ENCODE measurements at regions not wholly inside any gene's neighbourhood (a gene's known extent, or its start where the extent isn't known, plus 50 kb on each side); places are given as distances from the start of the nearest gene placed in this dataset.

DNA sequence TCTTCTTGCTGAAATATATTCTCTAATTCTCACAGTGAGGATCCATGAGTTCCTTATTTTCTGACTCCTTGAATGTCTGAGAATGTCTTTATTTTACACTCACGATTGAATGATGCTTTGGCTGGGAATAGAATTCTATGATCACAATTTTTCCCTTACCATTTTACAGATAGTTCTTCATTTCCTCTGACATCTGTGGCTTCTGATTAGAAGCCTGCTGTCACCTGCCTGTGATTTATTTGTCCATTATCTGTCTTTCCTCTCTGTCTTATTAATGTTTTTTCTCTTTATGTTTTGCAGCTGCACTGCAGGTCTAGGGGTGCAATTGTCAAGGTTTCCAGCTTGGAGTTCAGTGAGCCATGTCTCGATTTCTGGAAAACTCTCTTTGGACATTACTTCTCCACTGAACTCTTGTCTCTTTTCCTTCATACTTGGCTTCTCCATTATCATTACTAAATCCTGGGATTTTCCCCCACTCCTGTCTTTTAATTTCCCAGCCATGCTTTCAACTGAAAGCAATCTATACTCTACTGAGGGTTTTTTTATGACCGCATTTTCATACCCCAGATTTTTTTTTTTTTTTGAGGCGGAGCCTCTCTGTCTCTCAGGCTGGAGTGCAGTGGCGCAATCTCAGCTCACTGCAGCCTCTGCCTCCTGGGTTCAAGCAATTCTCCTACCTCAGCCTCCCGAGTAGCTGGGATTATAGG, 85.8 kb upstream of the PRNP start:
- DNase-seq, result no peak

DNA sequence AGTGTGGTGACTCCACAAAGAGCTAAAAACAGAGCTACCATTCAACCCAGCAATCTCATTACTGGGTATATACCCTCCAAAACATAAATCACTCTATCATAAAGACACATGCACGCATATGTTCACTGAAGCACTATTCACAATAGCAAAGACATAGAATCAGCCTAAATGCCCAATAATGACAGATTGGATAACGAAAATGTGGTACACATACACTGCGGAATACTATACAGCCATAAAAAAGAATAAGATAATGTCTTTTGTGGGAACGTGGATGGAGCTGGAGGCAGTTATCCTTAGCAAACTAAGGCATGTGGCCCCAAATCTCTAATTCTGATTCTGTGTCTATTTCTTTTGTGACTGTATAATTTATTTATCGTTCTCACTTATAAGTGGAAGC, 89.0 kb upstream of the PRNP start:
- no peak for DNase-seq

DNA sequence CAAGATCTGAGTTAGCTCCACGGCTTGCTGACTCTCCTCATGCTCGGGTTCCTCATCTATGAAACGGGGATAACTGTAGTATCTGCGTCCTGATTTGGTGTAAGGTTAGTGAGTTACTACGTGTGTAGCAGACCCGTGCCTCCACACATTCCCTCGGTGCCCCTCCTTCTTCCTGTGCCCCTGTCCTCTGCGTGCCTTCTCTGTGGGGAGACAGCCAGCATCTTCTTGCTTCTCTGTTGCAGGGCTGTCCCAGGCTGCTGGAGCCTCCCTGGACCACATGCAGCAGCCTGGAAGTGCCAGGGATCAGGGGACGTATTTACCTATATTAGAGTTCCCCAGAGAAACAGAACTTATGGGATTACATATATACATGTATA, 93.1 kb upstream of the PRNP start:
- DNase-seq, result no peak

DNA sequence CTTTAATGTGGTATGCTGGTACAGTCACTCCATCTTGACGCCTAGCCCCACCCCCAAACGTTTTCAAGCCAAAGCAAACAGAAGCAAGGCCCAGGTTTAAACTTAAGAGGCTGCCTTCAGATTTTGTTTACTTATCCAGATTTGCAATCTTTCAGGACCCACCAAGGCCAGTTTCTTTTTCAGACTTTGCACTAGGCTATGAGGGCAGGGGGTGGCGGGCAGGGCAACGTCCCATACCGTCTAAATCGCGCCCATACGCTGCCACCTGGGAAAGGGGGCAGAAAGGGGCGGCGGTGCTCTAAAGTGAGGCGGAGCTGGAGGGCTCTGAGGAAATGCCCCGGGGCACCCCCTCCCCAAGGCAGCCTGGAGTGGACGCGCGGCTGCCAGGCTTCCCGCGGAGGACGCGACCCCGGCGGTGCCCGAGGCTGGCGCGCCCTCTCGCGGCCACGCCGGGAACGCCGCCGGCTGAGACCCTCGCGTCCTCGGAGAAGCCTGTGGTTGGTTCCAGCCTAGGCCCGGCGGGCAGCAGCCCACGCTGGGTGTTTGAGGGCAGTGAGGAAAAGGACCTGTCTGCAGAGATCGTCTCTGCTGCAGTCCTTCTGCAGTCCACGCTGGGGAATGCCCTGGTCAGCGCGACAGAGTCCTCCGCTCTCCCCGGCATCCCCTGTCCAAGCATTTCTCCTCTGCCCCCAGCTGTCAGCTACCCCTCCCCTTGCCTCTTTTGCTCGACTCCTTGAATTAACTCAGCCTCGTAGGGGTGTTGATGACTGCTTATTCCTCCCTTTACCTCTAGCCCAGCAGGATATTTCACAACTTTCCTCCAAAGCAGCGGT, 93.7 kb upstream of the PRNP start:
- peak; percentile 59 for DNase-seq

DNA sequence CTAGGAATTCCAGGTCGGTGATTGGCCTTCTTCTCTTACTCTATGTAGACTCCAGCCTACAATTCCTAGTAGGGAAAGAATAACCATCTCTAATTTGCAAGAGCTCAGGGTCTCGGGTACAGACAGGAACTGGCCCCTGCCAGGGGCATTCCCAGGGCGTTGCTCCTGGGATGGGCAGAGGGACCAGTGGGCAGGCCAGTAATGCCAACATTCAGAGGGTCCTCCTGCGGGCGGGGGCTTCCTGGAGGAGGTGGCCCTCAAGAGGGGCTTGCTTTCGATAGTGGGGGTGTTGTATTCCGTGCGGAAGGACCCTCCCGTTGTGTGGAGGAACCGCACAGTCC, 94.3 kb upstream of the PRNP start:
- no peak for DNase-seq

DNA sequence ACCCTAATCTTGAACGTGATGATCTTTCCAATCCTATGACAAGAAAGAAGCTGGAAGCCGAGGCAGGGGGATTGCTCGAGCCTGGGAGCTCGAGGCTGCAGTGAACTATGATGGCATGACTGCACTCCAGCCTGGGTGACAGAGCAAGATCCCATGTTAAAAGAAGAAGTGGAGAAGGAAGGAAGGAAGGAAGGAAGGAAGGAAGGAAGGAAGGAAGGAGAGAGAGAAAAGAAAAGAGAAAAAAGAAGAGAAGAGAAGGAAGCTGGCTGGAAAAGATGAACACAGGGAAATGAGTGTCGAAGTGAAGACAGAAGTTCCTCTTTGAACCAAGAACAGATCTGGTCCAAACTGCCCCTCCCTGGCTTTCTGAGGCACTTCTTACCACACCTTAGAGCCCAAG, 100.5 kb upstream of the PRNP start:
- no peak for DNase-seq

DNA sequence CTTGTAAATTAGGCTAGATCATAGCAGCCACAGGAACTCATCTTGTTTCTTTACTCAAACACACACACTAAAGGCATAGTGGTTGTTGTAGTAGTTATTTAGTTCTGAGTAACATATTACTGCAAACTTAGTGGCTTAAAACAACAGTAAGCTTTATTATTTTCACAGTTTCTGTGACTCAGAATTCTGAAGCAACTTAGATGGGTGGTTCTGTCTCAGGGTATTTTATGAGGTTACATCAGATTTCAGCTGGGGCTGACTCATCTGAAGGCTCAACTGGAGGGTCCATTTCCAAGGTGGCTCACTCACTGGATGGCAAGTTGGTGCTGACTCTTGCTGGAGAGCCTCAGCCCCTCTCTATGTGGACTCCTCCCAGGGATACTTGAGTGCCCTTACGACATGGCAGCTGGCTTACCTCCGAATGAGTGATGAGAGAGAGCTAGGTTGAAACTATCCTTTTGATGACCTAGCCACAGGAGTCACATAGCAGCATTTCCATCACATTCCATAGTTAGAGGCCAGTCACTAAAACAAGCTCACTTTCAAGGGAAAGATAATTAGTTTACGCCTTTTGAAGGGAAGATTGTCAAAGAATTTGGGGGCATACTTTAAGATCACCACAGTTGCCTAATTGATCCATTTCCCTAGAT, 101.0 kb upstream of the PRNP start:
- DNase-seq, result no peak

DNA sequence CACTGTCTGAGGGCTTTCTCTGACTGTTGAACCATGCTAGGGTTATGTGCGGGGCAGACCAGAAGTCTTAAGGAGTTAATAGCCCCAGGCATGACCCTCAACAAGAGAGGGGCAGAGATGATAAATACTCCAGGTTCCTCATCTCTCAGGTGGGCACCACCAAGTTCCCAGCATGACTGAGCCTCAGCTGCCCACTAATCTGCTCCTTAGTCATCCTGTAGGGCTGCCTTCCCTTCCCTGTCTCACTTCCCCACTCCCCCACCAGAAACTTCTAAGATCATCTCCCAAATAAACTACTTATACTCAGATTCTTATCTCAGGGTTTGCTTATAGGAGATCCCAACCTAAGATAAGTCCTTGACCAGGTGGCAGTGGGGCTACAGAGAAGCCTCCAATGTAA, 101.7 kb upstream of the PRNP start:
- DNase-seq, result no peak

DNA sequence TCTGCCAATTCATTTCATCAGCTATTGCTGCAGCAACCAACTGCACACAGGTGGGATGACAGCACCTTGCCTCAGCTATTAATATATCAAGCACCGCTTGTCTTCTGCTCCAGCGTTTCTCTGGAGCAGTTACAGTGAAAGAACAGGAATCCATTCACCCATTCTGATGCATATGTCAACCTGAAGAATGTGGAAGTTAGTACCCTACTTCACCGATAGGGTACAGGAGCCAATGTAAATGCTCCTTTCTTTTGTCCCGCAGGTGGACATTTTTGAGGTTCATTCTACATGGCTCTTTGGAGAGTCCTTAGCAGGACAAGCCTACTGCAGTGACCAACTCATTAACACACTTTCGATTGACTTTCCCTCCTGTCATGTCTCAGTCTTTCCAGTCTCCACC, 104.4 kb upstream of the PRNP start:
- DNase-seq, result no peak

DNA sequence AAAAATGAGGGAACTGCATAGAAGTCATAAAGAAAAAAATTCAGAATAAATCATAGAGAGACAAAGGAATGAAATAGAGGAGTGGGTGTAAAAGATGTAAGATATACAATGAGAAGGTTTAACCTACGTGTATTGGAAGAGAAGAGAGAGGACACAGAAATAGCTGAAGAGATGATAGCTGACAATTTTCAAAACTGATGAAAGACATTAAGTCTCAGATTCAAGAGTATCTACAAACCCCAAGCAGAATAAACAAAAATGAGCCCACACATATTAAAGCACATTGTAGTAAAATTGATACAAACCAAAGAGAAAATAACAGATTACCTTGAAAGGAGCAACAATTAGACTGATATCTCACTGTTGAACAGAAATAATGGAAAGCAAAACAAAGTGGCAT, 107.9 kb upstream of the PRNP start:
- DNase-seq, result no peak

DNA sequence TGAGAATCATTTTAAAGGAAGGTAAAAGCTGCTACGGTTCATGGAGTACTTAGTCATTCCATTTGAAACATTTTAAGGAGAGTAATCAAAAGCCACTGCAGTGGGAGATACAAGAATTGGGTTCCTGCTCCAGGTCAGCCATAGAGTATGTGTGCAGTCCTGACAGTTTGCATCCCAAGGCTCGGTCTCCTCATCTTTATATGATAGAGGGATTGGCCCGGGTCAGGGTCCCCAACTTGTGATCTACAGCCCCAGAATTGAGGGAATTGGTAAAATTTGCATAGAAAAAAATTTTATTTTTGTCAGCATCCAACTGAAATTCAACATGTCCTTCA, 111.9 kb upstream of the PRNP start:
- DNase-seq, result no peak

DNA sequence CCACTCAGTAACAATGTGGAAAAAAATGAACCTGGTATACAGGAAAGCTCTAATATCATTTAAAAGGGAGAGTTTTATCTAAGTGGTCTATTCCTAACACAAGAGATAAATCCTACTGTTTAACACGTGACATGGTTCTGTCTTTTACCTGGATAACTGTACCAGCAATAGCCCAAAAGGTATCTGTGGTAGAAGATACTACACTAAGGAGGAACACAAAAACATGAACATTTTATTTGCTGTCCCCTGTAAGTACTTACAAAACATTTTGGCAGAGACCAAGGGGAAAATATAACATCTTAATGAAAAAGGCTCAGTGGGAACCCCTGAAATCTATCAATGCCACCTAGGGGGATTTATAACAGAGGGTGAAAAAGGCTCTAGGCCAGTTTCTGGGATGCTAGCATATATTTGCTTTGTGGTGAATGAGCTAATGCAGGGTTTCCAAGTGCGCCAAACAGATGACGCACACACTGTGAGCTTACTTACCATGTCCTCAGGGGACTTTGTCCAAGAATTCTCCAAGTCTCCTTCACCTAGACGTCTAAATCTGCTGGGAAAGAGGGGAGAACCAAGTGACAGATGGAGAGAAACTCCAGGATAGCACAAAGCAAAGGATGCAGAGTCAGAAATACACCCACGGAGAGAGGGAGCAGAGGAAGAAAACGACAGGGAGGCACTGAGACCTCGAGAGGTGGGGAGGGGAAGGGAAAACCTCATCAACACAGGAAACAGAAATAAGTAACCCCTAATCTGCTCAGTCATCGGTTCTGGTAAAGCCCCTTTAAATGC, 112.5 kb upstream of the PRNP start:
- DNase-seq, result no peak

DNA sequence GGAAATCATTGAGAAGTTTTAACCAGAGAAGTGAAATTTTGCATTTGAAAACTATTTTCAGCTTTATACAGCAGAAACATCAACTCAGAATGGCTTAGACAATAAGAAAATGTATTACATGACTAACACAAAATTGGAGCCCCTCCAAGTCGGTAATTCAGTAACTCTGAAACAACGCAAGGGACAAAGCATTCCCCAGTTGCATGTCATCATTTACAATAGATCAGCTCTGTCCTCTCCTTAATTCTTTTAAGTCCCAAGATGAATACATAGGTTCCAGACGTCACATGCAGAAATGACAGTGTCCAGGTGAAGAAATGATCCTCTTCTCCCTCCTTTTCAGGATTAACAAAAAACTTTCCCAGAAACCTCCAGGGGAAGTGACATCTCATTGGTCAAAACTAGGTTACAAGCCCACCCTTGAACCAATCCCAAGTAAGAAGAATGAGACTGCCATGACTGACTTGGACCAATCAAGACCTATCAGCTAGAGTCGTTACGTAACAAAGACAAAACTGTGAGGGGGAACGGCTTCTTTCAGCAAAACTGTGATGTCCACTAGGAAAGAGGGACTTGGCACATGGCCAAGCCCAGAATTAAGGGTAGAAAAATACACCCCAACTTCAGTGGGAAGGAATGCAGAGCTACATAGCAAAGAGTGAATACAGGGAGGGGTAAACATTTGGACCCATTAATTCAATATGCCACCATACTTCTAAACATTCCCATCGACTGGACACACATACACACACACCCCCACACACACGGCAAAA, 114.3 kb upstream of the PRNP start:
- no peak for DNase-seq

DNA sequence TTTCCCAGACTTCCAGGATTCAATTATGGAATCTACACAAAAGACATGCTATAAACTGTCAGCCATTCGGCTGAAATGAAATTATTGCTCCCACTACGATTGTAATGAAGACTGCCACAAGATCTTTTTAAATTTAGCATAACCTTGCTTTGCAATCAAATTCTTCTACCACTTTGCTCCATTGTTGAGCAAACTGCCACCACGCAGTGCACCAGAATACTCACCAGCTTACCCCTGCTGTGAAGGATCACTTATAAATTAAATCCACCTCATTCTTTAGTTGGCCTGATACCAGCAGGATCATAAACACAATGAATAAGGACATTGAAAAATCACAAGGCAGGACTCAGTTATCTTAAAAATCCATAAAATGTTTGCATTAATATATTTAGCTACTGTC, 116.4 kb upstream of the PRNP start:
- DNase-seq, result no peak

DNA sequence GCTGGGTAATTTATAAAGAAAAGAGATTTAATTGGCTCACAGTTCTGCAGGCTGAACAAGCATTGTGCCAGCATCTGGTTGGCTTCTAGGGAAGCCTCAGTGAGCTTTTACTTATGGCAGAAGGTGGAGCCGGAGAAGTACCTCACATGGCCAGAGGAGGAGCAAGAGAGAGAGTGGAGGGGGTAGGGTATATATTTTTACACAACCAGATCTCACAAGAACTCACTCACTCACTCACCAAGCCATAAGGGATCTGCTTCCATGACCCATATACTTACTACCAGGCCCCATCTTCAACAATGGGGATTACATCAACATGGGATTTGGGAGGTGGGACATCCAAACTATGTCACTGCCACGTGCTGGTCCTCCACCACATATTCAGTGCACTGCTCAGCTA, 117.2 kb upstream of the PRNP start:
- DNase-seq, result no peak

DNA sequence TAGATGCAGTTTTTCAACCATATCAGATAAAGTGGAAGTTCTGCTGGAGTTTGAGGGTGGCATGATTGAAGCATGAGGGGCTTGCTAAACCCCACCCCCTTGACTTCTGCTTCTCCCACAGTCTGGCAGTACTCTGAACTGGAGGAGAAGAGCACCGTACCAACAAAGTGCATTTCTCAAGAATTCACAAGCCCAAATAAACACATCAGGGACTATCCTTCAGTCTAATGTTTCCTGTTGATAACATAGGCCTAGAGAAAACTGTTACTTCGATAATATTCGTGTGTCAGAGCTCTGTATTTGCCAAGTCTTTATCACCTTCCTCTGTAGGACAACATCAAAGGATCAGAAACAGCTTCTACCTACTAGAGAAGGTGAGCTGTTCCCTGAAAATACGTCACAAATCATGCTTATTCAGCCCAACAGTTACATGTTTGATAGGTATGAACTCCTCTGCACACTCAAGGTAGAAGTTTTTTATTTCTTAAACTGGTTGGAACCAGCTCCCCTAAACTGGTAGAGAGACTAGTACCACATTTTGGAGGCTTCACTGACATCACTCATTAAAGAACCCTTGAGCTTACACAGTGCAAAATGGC, 117.8 kb upstream of the PRNP start:
- no peak for DNase-seq

DNA sequence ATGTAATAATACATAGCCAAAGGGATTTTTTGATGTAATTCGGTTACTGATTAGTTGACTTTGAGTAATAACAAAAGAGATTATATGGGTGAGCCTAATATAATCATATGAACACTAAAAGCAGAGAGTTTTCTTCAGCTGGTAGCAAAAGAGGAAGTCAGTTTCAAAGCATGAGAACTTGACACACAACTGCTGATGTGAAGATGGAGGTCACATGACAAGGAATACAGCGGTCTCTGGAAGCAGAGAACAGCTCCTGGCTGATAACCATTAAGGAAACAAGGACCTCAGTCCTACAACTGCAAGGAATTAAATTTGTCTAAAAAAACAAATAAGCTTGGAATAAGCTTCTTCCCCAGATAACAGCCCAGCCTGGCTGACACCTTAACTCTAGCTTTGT, 119.1 kb upstream of the PRNP start:
- no peak for DNase-seq

DNA sequence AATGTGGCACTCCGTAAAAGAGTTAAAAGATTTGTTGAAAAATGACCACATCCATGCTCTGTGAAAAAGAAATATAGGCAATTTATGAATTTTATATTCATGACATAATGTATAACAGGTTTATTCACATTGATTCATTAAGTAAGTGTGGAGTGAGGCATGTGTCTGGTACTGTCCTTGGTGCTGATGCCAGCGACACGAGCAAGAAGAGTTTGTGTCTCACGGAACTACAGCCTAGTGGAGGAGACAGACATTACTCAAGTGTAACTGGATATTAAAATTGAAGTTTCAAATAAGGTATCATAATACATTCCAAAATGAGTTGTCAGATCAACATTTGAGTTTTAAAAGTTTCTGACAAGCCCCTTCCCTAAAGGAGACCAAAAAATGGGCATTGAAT, 122.7 kb upstream of the PRNP start:
- no peak for DNase-seq

DNA sequence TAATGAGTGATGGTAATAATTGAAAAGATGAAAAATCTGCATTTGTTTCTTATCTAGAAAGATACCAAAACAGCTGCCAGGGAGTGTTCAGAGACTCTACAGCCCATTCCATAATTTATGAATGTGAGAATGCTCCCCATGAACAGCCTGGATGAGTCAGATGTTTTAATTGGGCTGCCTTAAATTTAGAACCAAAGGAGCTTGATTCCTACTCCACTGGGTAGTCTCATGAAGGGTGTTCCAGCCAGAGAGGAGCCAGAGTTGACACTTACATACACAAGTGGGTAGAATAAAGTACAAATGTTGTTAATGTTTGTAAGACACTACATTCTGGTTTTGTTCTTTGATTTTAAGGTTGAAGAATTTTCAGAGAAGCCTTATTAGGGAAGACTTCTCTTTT, 123.2 kb upstream of the PRNP start:
- DNase-seq, result no peak

DNA sequence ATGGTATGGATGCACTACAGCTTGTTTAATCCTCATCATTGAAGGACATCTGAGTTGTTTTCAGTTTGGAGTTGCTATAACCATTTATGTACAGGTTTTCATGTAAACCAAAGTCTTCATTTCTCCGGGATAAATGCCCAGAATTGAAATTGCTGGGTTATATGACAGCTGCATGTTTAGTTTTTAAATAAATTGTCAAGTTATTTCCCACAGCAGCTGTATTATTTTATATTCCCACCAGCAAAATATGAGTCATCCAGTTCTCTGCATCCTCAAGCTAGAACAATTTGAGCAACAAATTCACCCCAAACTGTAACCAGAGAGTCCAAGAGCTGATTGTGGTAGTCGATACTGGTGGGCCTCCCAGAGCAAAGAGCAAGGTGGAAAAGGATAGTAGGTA, 125.6 kb upstream of the PRNP start:
- no peak for DNase-seq

DNA sequence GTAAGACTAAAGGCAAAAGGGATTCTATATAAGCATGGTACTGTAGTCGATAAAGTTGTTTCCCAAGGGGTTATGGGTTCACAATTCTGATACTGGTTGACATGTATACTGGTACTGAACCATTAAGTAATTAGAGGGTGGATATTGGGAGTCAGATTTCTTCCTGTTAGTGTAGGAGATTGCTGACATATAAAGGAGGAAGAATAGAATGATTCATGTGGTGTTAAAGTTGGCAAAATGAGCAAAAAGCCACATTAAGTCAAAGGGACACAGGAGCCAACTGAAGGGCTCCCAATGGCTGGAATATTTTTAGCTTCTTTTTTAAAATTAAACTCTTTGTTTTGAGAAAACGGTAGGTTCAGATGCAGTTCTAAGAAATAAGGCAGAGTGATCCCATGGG, 126.3 kb upstream of the PRNP start:
- DNase-seq, result no peak

DNA sequence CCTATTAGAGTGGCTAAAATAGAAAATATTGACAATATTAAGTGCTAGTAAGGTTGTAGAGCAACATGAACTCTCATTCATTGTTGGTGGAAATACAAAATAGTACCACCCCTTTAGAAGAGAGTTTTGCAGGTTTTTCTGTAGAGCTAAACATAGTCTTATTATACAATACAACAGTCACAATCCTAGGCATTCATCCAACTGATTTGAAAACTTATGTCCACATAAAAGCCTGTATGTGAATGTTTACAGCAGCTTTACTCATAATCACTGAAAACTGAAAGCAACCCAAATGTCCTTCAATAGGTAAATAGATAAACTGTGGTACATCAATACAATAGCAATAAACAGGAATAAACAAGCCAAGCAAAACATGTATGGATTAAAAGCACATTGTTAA, 127.2 kb upstream of the PRNP start:
- no peak for DNase-seq

DNA sequence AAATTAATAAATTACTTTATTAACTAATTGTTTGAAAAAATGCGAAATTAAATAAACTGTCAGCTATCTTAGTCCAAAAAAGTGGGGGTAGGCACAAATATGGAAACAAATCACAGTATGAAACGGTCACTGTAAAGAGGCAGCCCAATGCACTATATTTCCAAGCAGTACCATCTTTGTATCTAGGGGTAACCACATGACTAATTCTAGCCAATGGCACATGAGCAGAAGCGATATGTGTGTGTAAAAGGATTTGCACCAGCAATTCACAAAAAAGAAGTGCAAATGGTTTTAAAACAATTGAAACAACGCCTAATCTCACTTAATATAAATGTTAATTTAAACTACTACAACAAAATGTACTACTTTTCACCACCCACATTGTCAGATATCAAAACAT, 129.5 kb upstream of the PRNP start:
- DNase-seq, result no peak

Measured in activated CD8-positive, alpha-beta memory T cell treated with anti-CD3 and anti-CD28 coated beads, Interleukin-2, amount 50 U/mL, for 4 hours (primary cell).